SK-N-MC (cell line): ENCODE measurements at regions not wholly inside any gene's neighbourhood (a gene's known extent, or its start where the extent isn't known, plus 50 kb on each side); places are given as distances from the start of the nearest gene placed in this dataset.
"Not testable (repeated sequence)": the region's sequence is repeated elsewhere in the genome, so short reads cannot be mapped to it uniquely, and the experiment has no call there.

Source experiments
- EZH2 ChIP-seq: fragments of 200-600 bp; sonication (generic); IDR thresholded peaks from one replicate; pipeline ENCODE4 v1.6.1; 2017; ENCODE audit warnings: antibody characterized with exemption
- FOXP2 ChIP-seq: optimal IDR thresholded peaks from 2 replicates; pipeline ENCODE3; 2011; ENCODE audit warnings: mild to moderate bottlenecking, moderate library complexity; ENCODE audit not compliant: insufficient read depth; ENCODE audit errors: extremely low read length, control extremely low read depth
- POLR2AphosphoS5 ChIP-seq: IDR thresholded peaks from 2 replicates; pipeline ENCODE4 v1.6.1; 2012; ENCODE audit warnings: mild to moderate bottlenecking, low read depth, low read length, borderline replicate concordance

DNA sequence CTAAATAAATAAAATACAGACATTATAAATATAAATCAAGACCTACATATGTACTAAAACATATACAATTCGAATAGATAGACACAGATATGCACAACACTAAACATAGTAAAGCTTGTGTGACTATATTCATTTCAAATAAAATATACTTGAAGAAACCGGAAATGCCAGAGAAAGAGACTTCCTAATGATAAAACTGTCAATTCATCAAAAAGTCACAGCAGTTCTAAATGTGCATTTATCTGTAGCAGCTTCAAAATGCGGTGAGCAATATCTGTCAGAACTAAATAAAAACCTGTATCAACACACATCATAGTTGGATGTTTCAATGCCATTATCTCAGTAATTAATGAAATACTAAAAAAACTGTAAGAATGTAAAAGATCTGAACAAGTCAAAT lies 86.1 kb upstream of the IGFBPL1 start:
- TF ChIP-seq EZH2, POLR2AphosphoS5, FOXP2: not testable (repeated sequence)
